GM12873 (cell line): ENCODE measurements at regions not wholly inside any gene's neighbourhood (a gene's known extent, or its start where the extent isn't known, plus 50 kb on each side); places are given as distances from the start of the nearest gene placed in this dataset.

Experiments used
- CTCF ChIP-seq: IDR thresholded peaks from 2 replicates; pipeline ENCODE4 v1.5.1; 2012; ENCODE audit warnings: low read depth, mild to moderate bottlenecking, moderate library complexity, low read length, control low read depth; ENCODE audit not compliant: insufficient read depth; ENCODE audit errors: missing control alignments

- no peak for TF ChIP-seq CTCF
Measured at GRCh38 chr5:167800427-167800826, 491.0 kb upstream of the WWC1 start.

GRCh38 chr5:167801999-167802398 is 489.4 kb upstream of the WWC1 start:
- TF ChIP-seq CTCF = no peak

- TF ChIP-seq CTCF = no peak
Measured at GRCh38 chr5:167802755-167803431, 488.6 kb upstream of the WWC1 start.

- TF ChIP-seq CTCF = no peak
Measured at GRCh38 chr5:167804512-167805220, 486.8 kb upstream of the WWC1 start.

- no peak for TF ChIP-seq CTCF
Measured at GRCh38 chr5:167810573-167810972, 480.9 kb upstream of the WWC1 start.

GRCh38 chr5:167812871-167813270 is 478.6 kb upstream of the WWC1 start:
- no peak for TF ChIP-seq CTCF

- TF ChIP-seq CTCF = no peak
Measured at GRCh38 chr5:167813389-167813788, 478.1 kb upstream of the WWC1 start.
